Duodenal mucosa (tissue), 2 donors: ENCODE measurements at regions not wholly inside any gene's neighbourhood (a gene's known extent, or its start where the extent isn't known, plus 50 kb on each side); places are given as distances from the start of the nearest gene placed in this dataset.

ENCODE experiments used
- H3K27ac ChIP-seq: one replicate; pipeline ENCODE4 v1.7.0; 2013; ENCODE audit warnings: low read depth, low read length
- H3K27me3 ChIP-seq, 2 donors: one replicate each; pipeline ENCODE4 v1.7.0; 2013; ENCODE audit warnings: low read length in 2 of 2, control low read depth in 1 of 2; ENCODE audit not compliant: insufficient read depth in 2 of 2, control insufficient read depth in 1 of 2
- H3K36me3 ChIP-seq, 2 donors: one replicate each; pipeline ENCODE4 v1.7.0; 2013; ENCODE audit warnings: low read length in 2 of 2, control low read depth in 1 of 2; ENCODE audit not compliant: insufficient read depth in 2 of 2, control insufficient read depth in 1 of 2
- H3K4me1 ChIP-seq, 2 donors: one replicate each; pipeline ENCODE4 v1.7.0; 2013; ENCODE audit warnings: low read length in 2 of 2, control low read depth in 1 of 2; ENCODE audit not compliant: insufficient read depth in 2 of 2, control insufficient read depth in 1 of 2
- H3K4me3 ChIP-seq, 2 donors: one replicate each; pipeline ENCODE4 v1.7.0; 2013; ENCODE audit warnings: low read length in 2 of 2, low read depth in 1 of 2
- H3K9ac ChIP-seq, 2 donors: one replicate each; pipeline ENCODE4 v1.7.0; 2013; ENCODE audit warnings: low read length in 2 of 2, low read depth in 1 of 2
- H3K9me3 ChIP-seq, 2 donors: one replicate each; pipeline ENCODE4 v1.7.0; 2013; ENCODE audit warnings: low read length in 2 of 2, control low read depth in 1 of 2; ENCODE audit not compliant: control insufficient read depth in 1 of 2

- H3K4me3 ChIP-seq, result no peak overlapping the region
- no peaks in the 10 kb centered on the region for H3K36me3 ChIP-seq
- no peaks in the 10 kb centered on the region for H3K9me3 ChIP-seq
- H3K27ac ChIP-seq, result no peak overlapping the region
- peaks cover 0 to 3% of the 10 kb centered on the region in 2 donors for H3K27me3 ChIP-seq
- no peak overlapping the region for H3K9ac ChIP-seq
- no peaks in the 10 kb centered on the region for H3K4me1 ChIP-seq
Measured at GRCh38 chr9:90268613-90269012, 374.0 kb downstream of the DIRAS2 start.

- Histone ChIP-seq H3K4me3 (no peak overlapping the region), H3K4me1 (no peaks in the 10 kb centered on the region), H3K27me3 (peaks cover 0 to 3% of the 10 kb centered on the region in 2 donors), H3K27ac (no peak overlapping the region), H3K36me3 (no peaks in the 10 kb centered on the region), H3K9me3 (no peaks in the 10 kb centered on the region), H3K9ac (no peak overlapping the region)
Measured at GRCh38 chr9:90271707-90272106, 370.9 kb downstream of the DIRAS2 start.

GRCh38 chr9:90274725-90275124 is 367.9 kb downstream of the DIRAS2 start:
- no peak overlapping the region for H3K27ac ChIP-seq
- H3K9me3 ChIP-seq, result no peaks in the 10 kb centered on the region
- no peaks in the 10 kb centered on the region for H3K36me3 ChIP-seq
- H3K4me3 ChIP-seq, result no peak overlapping the region
- peaks cover 0 to 3% of the 10 kb centered on the region in 2 donors for H3K27me3 ChIP-seq
- H3K9ac ChIP-seq, result no peak overlapping the region
- H3K4me1 ChIP-seq, result no peaks in the 10 kb centered on the region

- Histone ChIP-seq H3K9me3 (no peaks in the 10 kb centered on the region), H3K27ac (no peak overlapping the region), H3K4me3 (no peak overlapping the region), H3K9ac (no peak overlapping the region), H3K4me1 (no peaks in the 10 kb centered on the region), H3K36me3 (no peaks in the 10 kb centered on the region), H3K27me3 (no peaks in the 10 kb centered on the region)
Measured at GRCh38 chr9:90285946-90286345, 356.7 kb downstream of the DIRAS2 start.

- no peaks in the 10 kb centered on the region for H3K27me3 ChIP-seq
- no peak overlapping the region for H3K4me3 ChIP-seq
- no peaks in the 10 kb centered on the region for H3K9me3 ChIP-seq
- no peak overlapping the region for H3K27ac ChIP-seq
- no peaks in the 10 kb centered on the region for H3K4me1 ChIP-seq
- no peak overlapping the region for H3K9ac ChIP-seq
- H3K36me3 ChIP-seq, result no peaks in the 10 kb centered on the region
Measured at GRCh38 chr9:90287567-90288274, 354.9 kb downstream of the DIRAS2 start.

- Histone ChIP-seq H3K4me3 (no peak overlapping the region), H3K4me1 (no peaks in the 10 kb centered on the region), H3K27ac (no peak overlapping the region), H3K9me3 (no peaks in the 10 kb centered on the region), H3K36me3 (no peaks in the 10 kb centered on the region), H3K9ac (no peak overlapping the region), H3K27me3 (no peaks in the 10 kb centered on the region)
Measured at GRCh38 chr9:90288275-90288639, 354.4 kb downstream of the DIRAS2 start.

- Histone ChIP-seq H3K27me3 (no peaks in the 10 kb centered on the region), H3K9me3 (no peaks in the 10 kb centered on the region), H3K4me3 (no peak overlapping the region)
Measured at GRCh38 chr9:90290716-90291485, 351.7 kb downstream of the DIRAS2 start.

GRCh38 chr9:90296539-90296938 is 346.1 kb downstream of the DIRAS2 start:
- H3K36me3 ChIP-seq, result no peaks in the 10 kb centered on the region
- no peaks in the 10 kb centered on the region for H3K27me3 ChIP-seq
- H3K4me1 ChIP-seq, result no peaks in the 10 kb centered on the region
- no peak overlapping the region for H3K4me3 ChIP-seq
- H3K27ac ChIP-seq, result no peak overlapping the region
- no peaks in the 10 kb centered on the region for H3K9me3 ChIP-seq
- no peak overlapping the region for H3K9ac ChIP-seq

More at GRCh38 chr9:90290716-90291485, 351.7 kb downstream of the DIRAS2 start:
- no peaks in the 10 kb centered on the region for H3K36me3 ChIP-seq
- H3K9ac ChIP-seq, result no peak overlapping the region
- no peaks in the 10 kb centered on the region for H3K4me1 ChIP-seq
- H3K27ac ChIP-seq, result no peak overlapping the region

GRCh38 chr9:90299968-90300367 is 342.7 kb downstream of the DIRAS2 start:
- no peaks in the 10 kb centered on the region for H3K36me3 ChIP-seq

GRCh38 chr9:90300611-90301276 is 341.9 kb downstream of the DIRAS2 start:
- Histone ChIP-seq H3K27ac (no peak overlapping the region), H3K27me3 (peaks cover 0 to 3% of the 10 kb centered on the region in 2 donors), H3K9ac (no peak overlapping the region), H3K36me3 (no peaks in the 10 kb centered on the region), H3K4me1 (no peaks in the 10 kb centered on the region), H3K4me3 (no peak overlapping the region), H3K9me3 (no peaks in the 10 kb centered on the region)

More at GRCh38 chr9:90299968-90300367, 342.7 kb downstream of the DIRAS2 start:
- Histone ChIP-seq H3K9ac (no peak overlapping the region), H3K4me1 (no peaks in the 10 kb centered on the region), H3K9me3 (no peaks in the 10 kb centered on the region), H3K4me3 (no peak overlapping the region), H3K27me3 (peaks cover 0 to 3% of the 10 kb centered on the region in 2 donors), H3K27ac (no peak overlapping the region)
